Astrocyte (in vitro differentiated cells and primary cell): ENCODE measurements at regions not wholly inside any gene's neighbourhood (a gene's known extent, or its start where the extent isn't known, plus 50 kb on each side); places are given as distances from the start of the nearest gene placed in this dataset.

Experiments used
- CTCF ChIP-seq: IDR thresholded peaks from 2 replicates; pipeline ENCODE4 v1.5.1; 2011; ENCODE audit warnings: low read depth, mild to moderate bottlenecking, inconsistent platforms, low read length, moderate library complexity; ENCODE audit not compliant: insufficient read depth
- EZH2 ChIP-seq: IDR thresholded peaks from 2 replicates; pipeline ENCODE4 v1.6.1; 2012; ENCODE audit warnings: mild to moderate bottlenecking, low read length, inconsistent platforms; ENCODE audit not compliant: insufficient read depth

- TF ChIP-seq CTCF, result no peak
- TF ChIP-seq EZH2, result no peak
Measured at GRCh38 chr5:167894631-167895472, 396.6 kb upstream of the WWC1 start.
